ENCODE measurements at regions not wholly inside any gene's neighbourhood (a gene's known extent, or its start where the extent isn't known, plus 50 kb on each side); places are given as distances from the start of the nearest gene placed in this dataset.
"Not testable (repeated sequence)": the region's sequence is repeated elsewhere in the genome, so short reads cannot be mapped to it uniquely, and the experiment has no call there.

DNA sequence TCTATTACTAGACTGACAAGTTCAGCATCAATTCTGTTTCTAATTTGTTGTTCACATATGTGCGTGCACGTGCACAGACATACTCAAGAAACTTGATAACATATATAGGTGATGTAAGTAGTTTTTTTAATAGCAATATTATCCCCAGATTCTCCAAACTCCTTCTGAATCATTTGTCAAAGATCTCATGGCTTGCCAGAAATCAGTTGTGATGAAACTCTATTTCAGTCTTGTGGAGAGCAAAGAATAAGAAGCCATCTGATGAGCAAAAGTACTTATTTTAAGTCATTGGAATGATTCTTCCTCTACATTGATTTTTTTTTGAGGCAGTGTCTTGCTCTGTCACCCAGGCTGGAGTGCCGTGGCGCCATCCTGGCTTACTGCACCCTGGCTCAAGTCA lies 167.0 kb upstream of the TBL1XR1 start:
- no peak overlapping the region for H3K4me3 ChIP-seq
- no peak overlapping the region for H3K27ac ChIP-seq (replicated peaks in 1 of 4)
- no peaks in the 10 kb centered on the region for H3K36me3 ChIP-seq
- no peak for DNase-seq (ENCODE audit: extremely low spot score)
- WGBS, result 99% methylated on average over 4 of the region's 4 CpGs
- intact Hi-C loops (cut with DNase I), result loop anchor here (5.0 to 10.0 kb wide), 4 partner anchors 312 to 961 kb away; no protein-coding TSS in a partner anchor
- H3K9me3 ChIP-seq, result no peaks in the 10 kb centered on the region
- peaks cover 31 to 42% (median 40%) of the 10 kb centered on the region in 4 donors for H3K4me1 ChIP-seq
- no peaks in the 10 kb centered on the region for H3K27me3 ChIP-seq
- no peak for TF ChIP-seq POLR2A (IDR thresholded peaks at IDR 0.05; ENCODE audit: low read depth)
- TF ChIP-seq, protein P1, sequence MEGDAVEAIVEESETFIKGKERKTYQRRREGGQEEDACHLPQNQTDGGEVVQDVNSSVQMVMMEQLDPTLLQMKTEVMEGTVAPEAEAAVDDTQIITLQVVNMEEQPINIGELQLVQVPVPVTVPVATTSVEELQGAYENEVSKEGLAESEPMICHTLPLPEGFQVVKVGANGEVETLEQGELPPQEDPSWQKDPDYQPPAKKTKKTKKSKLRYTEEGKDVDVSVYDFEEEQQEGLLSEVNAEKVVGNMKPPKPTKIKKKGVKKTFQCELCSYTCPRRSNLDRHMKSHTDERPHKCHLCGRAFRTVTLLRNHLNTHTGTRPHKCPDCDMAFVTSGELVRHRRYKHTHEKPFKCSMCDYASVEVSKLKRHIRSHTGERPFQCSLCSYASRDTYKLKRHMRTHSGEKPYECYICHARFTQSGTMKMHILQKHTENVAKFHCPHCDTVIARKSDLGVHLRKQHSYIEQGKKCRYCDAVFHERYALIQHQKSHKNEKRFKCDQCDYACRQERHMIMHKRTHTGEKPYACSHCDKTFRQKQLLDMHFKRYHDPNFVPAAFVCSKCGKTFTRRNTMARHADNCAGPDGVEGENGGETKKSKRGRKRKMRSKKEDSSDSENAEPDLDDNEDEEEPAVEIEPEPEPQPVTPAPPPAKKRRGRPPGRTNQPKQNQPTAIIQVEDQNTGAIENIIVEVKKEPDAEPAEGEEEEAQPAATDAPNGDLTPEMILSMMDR (IDR thresholded peaks at IDR 0.05), result no peak
- TF ChIP-seq POLR2AphosphoS5 (IDR thresholded peaks at IDR 0.05), result no peak
- TF ChIP-seq EP300 (IDR thresholded peaks at IDR 0.05), result no peak

DNA sequence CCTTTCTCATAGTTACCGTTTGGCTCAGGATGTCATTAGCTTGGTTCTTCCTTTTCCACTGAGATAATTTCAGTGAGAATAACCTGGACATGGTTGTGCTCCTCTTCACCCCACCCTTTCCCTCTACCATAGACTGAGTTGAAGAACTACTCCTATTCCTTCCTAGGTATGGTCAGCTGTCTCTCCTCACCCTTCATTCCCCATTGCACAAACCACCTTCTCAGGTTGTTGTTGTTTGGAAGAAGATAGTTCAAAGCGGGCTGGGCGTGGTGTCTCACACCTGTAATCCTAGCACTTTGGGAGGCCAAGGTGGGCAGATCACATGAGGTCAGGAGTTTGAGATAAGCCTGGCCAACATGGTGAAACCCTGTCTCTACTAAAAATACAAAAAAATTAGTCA lies 168.0 kb upstream of the TBL1XR1 start:
- 100% methylated on average over 3 of the region's 3 CpGs for WGBS
- H3K9me3 ChIP-seq; H3K27me3 ChIP-seq; H3K4me3 ChIP-seq; H3K27ac ChIP-seq (replicated peaks in 1 of 4); DNase-seq (ENCODE audit: extremely low spot score); H3K36me3 ChIP-seq: not testable (repeated sequence)
- intact Hi-C loops (cut with DNase I), result loop anchor here (10.0 kb wide), 3 partner anchors 400 to 960 kb away; no protein-coding TSS in a partner anchor
- peaks cover 23 to 38% (median 33%) of the 10 kb centered on the region in 4 donors for H3K4me1 ChIP-seq

DNA sequence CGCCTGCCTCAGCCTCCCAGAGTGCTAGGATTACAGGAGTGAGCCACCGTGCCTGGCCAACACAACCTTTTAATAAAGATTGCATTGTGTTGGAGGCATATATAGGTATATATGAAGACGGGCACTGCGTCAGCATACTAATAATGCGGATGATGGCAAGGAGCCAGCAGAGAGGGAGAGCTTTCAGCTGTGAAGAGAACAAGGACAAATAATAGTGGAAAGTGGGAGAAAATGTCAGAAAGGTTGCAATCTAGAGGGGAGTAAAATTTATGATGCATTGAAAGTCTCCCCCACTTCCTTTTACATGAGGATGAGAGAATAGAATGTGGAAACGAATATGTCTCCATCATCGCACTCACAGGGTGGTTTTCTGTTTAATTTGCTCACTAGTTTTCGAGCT lies 170.5 kb upstream of the TBL1XR1 start:
- intact Hi-C loops (cut with DNase I), result loop anchor here (10.0 kb wide), 3 partner anchors 397 to 957 kb away; no protein-coding TSS in a partner anchor

GRCh38 chr3:177370246-177370822 lies 173.1 kb upstream of the TBL1XR1 start:
- intact Hi-C loops (cut with DNase I), result no loop called here
- H3K27me3 ChIP-seq, result no peaks in the 10 kb centered on the region
- DNase-seq (ENCODE audit: extremely low spot score), result no peak
- H3K9me3 ChIP-seq, result no peaks in the 10 kb centered on the region
- H3K36me3 ChIP-seq, result no peaks in the 10 kb centered on the region
- H3K27ac ChIP-seq (replicated peaks in 1 of 4), result no peak overlapping the region
- TF ChIP-seq POLR2A (IDR thresholded peaks at IDR 0.05; ENCODE audit: low read depth), result no peak
- TF ChIP-seq POLR2AphosphoS5 (IDR thresholded peaks at IDR 0.05), result no peak
- TF ChIP-seq, protein P1 (IDR thresholded peaks at IDR 0.05), result no peak
- no peak for TF ChIP-seq EP300 (IDR thresholded peaks at IDR 0.05)
- no peak overlapping the region for H3K4me3 ChIP-seq
- peaks cover 0 to 10% (median 7%) of the 10 kb centered on the region in 4 donors for H3K4me1 ChIP-seq
- 57% methylated on average over 3 of the region's 3 CpGs for WGBS

More for the DNA sequence above, 170.5 kb upstream of the TBL1XR1 start:
- no peak for DNase-seq (ENCODE audit: extremely low spot score)
- no peaks in the 10 kb centered on the region for H3K9me3 ChIP-seq
- peaks cover under 1 to 17% (median 13%) of the 10 kb centered on the region in 4 donors for H3K4me1 ChIP-seq
- H3K4me3 ChIP-seq, result no peak overlapping the region
- TF ChIP-seq EP300 (IDR thresholded peaks at IDR 0.05) (no peak), POLR2AphosphoS5 (IDR thresholded peaks at IDR 0.05) (no peak), POLR2A (IDR thresholded peaks at IDR 0.05; ENCODE audit: low read depth) (no peak)
- TF ChIP-seq, protein P1 (IDR thresholded peaks at IDR 0.05), result no peak
- no peaks in the 10 kb centered on the region for H3K27me3 ChIP-seq
- no peaks in the 10 kb centered on the region for H3K36me3 ChIP-seq
- WGBS, result 82% methylated on average over 8 of the region's 8 CpGs
- no peak overlapping the region for H3K27ac ChIP-seq (replicated peaks in 1 of 4)

DNA sequence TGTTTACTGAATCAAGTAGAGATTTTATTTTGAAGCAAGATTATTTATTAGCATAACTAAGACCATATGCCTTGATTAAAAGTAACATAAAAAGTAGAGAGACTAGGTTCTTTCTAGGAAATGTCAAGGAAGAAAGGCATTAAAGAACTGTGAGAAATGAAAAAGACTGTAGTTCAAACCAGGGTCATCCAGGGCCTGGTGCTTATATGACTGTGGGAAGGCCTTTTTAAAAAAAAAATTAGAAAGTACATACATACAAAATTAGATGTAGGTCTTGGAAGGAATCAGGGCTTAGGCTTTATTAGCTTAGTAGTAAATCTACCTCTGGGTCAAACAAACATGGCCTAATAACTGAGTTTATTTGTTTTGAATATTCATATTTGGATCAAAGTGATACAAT lies 173.9 kb upstream of the TBL1XR1 start:
- no peak overlapping the region for H3K27ac ChIP-seq (replicated peaks in 1 of 4)
- H3K9me3 ChIP-seq, result no peaks in the 10 kb centered on the region
- no peaks in the 10 kb centered on the region for H3K27me3 ChIP-seq
- intact Hi-C loops (cut with DNase I), result no loop called here
- TF ChIP-seq EP300 (IDR thresholded peaks at IDR 0.05), result no peak
- no peak for TF ChIP-seq POLR2A (IDR thresholded peaks at IDR 0.05; ENCODE audit: low read depth)
- H3K4me1 ChIP-seq, result peaks cover 0 to 10% (median 7%) of the 10 kb centered on the region in 4 donors
- no peaks in the 10 kb centered on the region for H3K36me3 ChIP-seq
- DNase-seq (ENCODE audit: extremely low spot score), result no peak
- H3K4me3 ChIP-seq, result no peak overlapping the region

GRCh38 chr3:177371888-177372287 lies 174.6 kb upstream of the TBL1XR1 start:
- TF ChIP-seq POLR2AphosphoS5 (IDR thresholded peaks at IDR 0.05) (no peak), POLR2A (IDR thresholded peaks at IDR 0.05; ENCODE audit: low read depth) (no peak), EP300 (IDR thresholded peaks at IDR 0.05) (no peak)
- TF ChIP-seq, protein P1 (IDR thresholded peaks at IDR 0.05), result no peak
- WGBS, result 86% methylated on average over 2 of the region's 2 CpGs
- Histone ChIP-seq H3K9me3 (no peaks in the 10 kb centered on the region), H3K36me3 (no peaks in the 10 kb centered on the region), H3K4me3 (no peak overlapping the region), H3K27ac (replicated peaks in 1 of 4) (no peak overlapping the region), H3K4me1 (peaks cover 0 to 10% (median 7%) of the 10 kb centered on the region in 4 donors), H3K27me3 (no peaks in the 10 kb centered on the region)
- intact Hi-C loops (cut with DNase I), result no loop called here
- DNase-seq (ENCODE audit: extremely low spot score), result no peak
